Breast epithelium (tissue), 4 donors: ENCODE measurements at regions not wholly inside any gene's neighbourhood (a gene's known extent, or its start where the extent isn't known, plus 50 kb on each side); places are given as distances from the start of the nearest gene placed in this dataset.

Experiments used
- DNase-seq, 2 donors: peaks; one replicate each; pipeline ENCODE4 v3.0.0-alpha.2; 2019; ENCODE audit warnings: low spot score in 2 of 2
- H3K27ac ChIP-seq, 2 donors: fragments of 200-600 bp; sonication (generic) in 1 of 2; one replicate each; pipeline ENCODE4 v1.5.1; 2016 to 2019; ENCODE audit warnings: mild to moderate bottlenecking in 1 of 2
- H3K27me3 ChIP-seq, 2 donors: fragments of 200-600 bp; sonication (generic) in 1 of 2; one replicate each; pipeline versions ENCODE4 v1.5.1 to v1.6.0; 2017 to 2019; ENCODE audit warnings: control low read depth in 1 of 2, mild to moderate bottlenecking in 1 of 2
- H3K36me3 ChIP-seq: fragments of 200-600 bp; one replicate; pipeline ENCODE4 v1.5.1; 2019
- H3K4me1 ChIP-seq, 2 donors: fragments of 200-600 bp; sonication (generic); one replicate each; pipeline ENCODE4 v1.5.1; 2016 to 2019; ENCODE audit warnings: control low read depth in 1 of 2
- H3K4me3 ChIP-seq, 3 donors: fragments of 200-600 bp; sonication (generic); 1 replicate in 2 of 3; 2 replicates in 1 of 3; pipeline ENCODE4 v1.5.1; 2016 to 2019; ENCODE audit warnings: mild to moderate bottlenecking in 3 of 3, moderate library complexity in 2 of 3
- H3K9me3 ChIP-seq, 2 donors: fragments of 200-600 bp; sonication (generic) in 1 of 2; one replicate each; pipeline ENCODE4 v1.5.1; 2016 to 2019; ENCODE audit warnings: control low read depth in 1 of 2
- POLR2A ChIP-seq: fragments of 450-650 bp; IDR thresholded peaks from one replicate; pipeline ENCODE4 v1.6.1; 2016; ENCODE audit warnings: antibody characterized with exemption, mild to moderate bottlenecking, moderate library complexity
- POLR2AphosphoS5 ChIP-seq, 3 donors: sonication (generic); formaldehyde crosslinking; IDR thresholded peaks; one replicate each; pipeline ENCODE4 v1.6.1; 2017; ENCODE audit warnings: antibody characterized with exemption in 3 of 3
- intact Hi-C: fragments of 100-400 bp; cut with DNase I; formaldehyde crosslinking; loops from one replicate; pipeline ENCODE4 v1.15.1; 2023; ENCODE audit warnings: low total_unique reads
- TF ChIP-seq, protein P1 (sequence below), 3 donors: fragments of 450-650 bp; IDR thresholded peaks; one replicate each; pipeline ENCODE4 v1.5.1; 2016 to 2017; ENCODE audit warnings: antibody characterized with exemption in 3 of 3, mild to moderate bottlenecking in 3 of 3, moderate library complexity in 3 of 3

DNA sequence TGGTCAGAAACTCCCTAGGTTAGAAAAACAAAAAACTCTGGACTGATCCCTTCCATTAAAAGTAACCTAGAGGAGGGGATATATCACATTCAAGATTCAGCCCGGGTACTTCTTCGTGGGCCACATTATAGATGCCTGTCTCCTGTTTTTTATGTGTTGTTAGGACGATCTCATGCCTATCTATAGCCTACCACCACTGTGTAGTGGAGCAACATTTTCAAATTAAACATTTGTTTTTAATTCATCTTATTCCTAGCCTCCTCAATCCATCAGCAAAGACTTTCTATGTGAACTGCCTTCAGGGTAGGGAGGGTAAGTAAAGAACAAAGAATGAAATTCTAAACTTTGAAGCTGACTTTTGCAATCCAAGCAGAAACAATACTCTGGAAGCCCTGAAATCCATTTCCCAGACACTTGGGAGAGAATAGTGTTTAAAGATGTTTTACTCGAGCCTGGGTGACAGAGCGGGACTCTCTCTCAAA, 379.4 kb downstream of the ANXA1 start:
- H3K9me3 ChIP-seq: no peaks in the 10 kb centered on the region
- no peaks in the 10 kb centered on the region for H3K27me3 ChIP-seq
- TF ChIP-seq, protein P1, sequence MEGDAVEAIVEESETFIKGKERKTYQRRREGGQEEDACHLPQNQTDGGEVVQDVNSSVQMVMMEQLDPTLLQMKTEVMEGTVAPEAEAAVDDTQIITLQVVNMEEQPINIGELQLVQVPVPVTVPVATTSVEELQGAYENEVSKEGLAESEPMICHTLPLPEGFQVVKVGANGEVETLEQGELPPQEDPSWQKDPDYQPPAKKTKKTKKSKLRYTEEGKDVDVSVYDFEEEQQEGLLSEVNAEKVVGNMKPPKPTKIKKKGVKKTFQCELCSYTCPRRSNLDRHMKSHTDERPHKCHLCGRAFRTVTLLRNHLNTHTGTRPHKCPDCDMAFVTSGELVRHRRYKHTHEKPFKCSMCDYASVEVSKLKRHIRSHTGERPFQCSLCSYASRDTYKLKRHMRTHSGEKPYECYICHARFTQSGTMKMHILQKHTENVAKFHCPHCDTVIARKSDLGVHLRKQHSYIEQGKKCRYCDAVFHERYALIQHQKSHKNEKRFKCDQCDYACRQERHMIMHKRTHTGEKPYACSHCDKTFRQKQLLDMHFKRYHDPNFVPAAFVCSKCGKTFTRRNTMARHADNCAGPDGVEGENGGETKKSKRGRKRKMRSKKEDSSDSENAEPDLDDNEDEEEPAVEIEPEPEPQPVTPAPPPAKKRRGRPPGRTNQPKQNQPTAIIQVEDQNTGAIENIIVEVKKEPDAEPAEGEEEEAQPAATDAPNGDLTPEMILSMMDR (IDR thresholded peaks at IDR 0.05): no peak
- TF ChIP-seq POLR2A (no peak), POLR2AphosphoS5 (IDR thresholded peaks at IDR 0.05) (no peak)
- DNase-seq: no peak
- H3K4me1 ChIP-seq: no peaks in the 10 kb centered on the region
- no peak overlapping the region for H3K4me3 ChIP-seq
- H3K27ac ChIP-seq: no peak overlapping the region
- intact Hi-C loops: no loop called here
- H3K36me3 ChIP-seq: no peaks in the 10 kb centered on the region

DNA sequence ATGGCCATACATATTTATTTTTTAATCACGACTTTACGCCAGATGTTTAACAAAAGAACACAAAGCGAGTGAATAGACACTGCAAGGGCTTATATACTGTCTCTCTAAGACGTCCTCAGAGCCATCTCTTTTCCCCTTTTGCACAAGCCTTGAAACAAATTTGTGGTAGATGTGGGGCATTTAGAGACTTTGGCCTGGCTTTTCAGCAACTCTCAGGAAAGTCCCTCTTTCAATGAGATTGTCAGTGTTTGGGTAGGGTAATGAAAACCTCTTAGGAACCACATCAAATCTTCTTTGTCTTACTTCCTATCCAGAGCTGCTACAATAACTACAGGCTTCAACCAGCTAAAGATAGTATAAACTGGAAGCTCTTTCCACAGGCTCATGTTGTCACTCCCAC, 380.0 kb downstream of the ANXA1 start:
- DNase-seq: no peak
- intact Hi-C loops: no loop called here
- Histone ChIP-seq H3K4me3 (no peak overlapping the region), H3K27me3 (no peaks in the 10 kb centered on the region), H3K9me3 (no peaks in the 10 kb centered on the region), H3K27ac (no peak overlapping the region), H3K4me1 (no peaks in the 10 kb centered on the region), H3K36me3 (no peaks in the 10 kb centered on the region)
- TF ChIP-seq, protein P1 (IDR thresholded peaks at IDR 0.05): no peak
- TF ChIP-seq POLR2AphosphoS5 (IDR thresholded peaks at IDR 0.05) (no peak), POLR2A (no peak)

DNA sequence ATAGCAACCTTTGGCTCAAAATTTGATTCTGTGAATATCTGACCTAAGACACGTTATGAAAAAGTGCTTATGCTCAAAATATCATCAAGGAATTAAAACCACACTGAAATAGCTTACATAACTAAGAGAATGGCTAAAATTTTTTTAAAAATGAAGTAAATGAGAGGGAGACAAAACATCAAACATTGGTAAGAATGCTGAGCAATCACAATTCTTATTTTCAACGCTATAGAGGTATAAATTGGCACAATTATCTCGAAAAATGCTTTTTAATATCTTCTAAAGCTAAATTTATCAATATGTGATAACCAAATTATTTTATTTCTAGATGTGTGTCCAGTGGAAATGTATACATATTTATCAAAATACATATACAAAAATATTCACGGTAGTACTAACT, 381.3 kb downstream of the ANXA1 start:
- Histone ChIP-seq H3K27ac (no peak overlapping the region), H3K9me3 (no peaks in the 10 kb centered on the region), H3K4me3 (no peak overlapping the region), H3K36me3 (no peaks in the 10 kb centered on the region), H3K4me1 (no peaks in the 10 kb centered on the region), H3K27me3 (no peaks in the 10 kb centered on the region)
- intact Hi-C loops: no loop called here
- no peak for DNase-seq
- no peak for TF ChIP-seq POLR2A
- TF ChIP-seq POLR2AphosphoS5 (IDR thresholded peaks at IDR 0.05): no peak
- TF ChIP-seq, protein P1 (IDR thresholded peaks at IDR 0.05): no peak

DNA sequence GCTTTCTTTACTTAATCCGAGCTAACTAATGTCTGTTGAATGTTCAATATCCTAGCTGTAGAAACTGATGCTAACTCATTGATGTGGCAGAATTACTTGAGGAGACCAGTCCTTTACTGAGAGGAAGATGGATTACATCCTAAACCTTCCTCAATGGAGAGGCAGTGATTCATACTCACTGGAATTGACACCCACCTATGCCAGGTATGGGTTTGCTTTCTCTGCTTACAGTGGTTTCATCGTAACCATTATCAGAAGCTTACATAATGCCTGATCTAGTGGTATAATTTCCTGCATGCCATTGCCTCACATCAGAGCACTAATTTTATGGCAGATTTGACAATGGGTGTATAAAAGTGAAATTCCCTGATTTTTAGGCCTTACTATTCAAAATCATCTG, 384.7 kb downstream of the ANXA1 start:
- intact Hi-C loops: no loop called here
- TF ChIP-seq, protein P1 (IDR thresholded peaks at IDR 0.05): no peak
- TF ChIP-seq POLR2A: no peak
- TF ChIP-seq POLR2AphosphoS5 (IDR thresholded peaks at IDR 0.05): no peak
- H3K4me3 ChIP-seq: no peak overlapping the region
- H3K9me3 ChIP-seq: no peaks in the 10 kb centered on the region
- H3K27me3 ChIP-seq: no peaks in the 10 kb centered on the region
- H3K4me1 ChIP-seq: no peaks in the 10 kb centered on the region
- no peak for DNase-seq
- H3K27ac ChIP-seq: no peak overlapping the region
- no peaks in the 10 kb centered on the region for H3K36me3 ChIP-seq

DNA sequence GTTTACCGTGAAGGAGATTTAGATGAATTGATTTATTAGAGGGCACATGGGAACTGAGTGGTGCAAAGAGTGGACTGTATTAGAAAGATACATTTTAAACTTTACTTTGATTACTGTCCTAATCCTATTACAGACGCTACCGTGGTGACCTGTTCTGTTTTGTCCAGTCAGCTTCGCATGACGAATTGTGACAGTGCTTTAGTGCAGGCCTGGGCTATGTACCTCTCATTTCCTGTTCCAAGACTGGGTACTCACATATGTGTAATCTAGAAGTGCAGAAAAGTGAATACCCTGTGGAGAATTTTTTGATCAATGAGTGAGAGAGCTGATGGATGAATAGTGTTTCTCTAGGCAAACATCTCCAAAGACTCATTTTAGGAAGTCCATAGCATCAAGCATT, 385.9 kb downstream of the ANXA1 start:
- Histone ChIP-seq H3K9me3 (no peaks in the 10 kb centered on the region), H3K27me3 (no peaks in the 10 kb centered on the region), H3K27ac (no peak overlapping the region), H3K4me1 (no peaks in the 10 kb centered on the region), H3K4me3 (no peak overlapping the region), H3K36me3 (no peaks in the 10 kb centered on the region)
- no peak for DNase-seq
- TF ChIP-seq, protein P1 (IDR thresholded peaks at IDR 0.05): no peak
- TF ChIP-seq POLR2A (no peak), POLR2AphosphoS5 (IDR thresholded peaks at IDR 0.05) (no peak)
- intact Hi-C loops: no loop called here
